Adrenal gland (tissue), 5 donors: ENCODE measurements at regions not wholly inside any gene's neighbourhood (a gene's known extent, or its start where the extent isn't known, plus 50 kb on each side); places are given as distances from the start of the nearest gene placed in this dataset.

ENCODE experiments used
- POLR2A ChIP-seq, 2 donors: fragments of 450-650 bp; IDR thresholded peaks; one replicate each; pipeline ENCODE4 v1.6.1; 2017; ENCODE audit warnings: antibody characterized with exemption in 2 of 2, mild to moderate bottlenecking in 2 of 2, moderate library complexity in 1 of 2
- TF ChIP-seq, protein P1 (sequence below), 6 experiments: fragments of 450-650 bp in 4 of 6; fragments of 200-600 bp in 2 of 6; sonication (generic) in 1 of 6; IDR thresholded peaks; 1 replicate in 5 of 6; 2 replicates in 1 of 6; pipeline versions ENCODE4 v1.5.1 to v1.8.0; 2016 to 2021; ENCODE audit warnings: antibody characterized with exemption in 6 of 6, mild to moderate bottlenecking in 2 of 6, moderate library complexity in 1 of 6
- donor health status: DM: no; HTN: no; CAD: no.

DNA sequence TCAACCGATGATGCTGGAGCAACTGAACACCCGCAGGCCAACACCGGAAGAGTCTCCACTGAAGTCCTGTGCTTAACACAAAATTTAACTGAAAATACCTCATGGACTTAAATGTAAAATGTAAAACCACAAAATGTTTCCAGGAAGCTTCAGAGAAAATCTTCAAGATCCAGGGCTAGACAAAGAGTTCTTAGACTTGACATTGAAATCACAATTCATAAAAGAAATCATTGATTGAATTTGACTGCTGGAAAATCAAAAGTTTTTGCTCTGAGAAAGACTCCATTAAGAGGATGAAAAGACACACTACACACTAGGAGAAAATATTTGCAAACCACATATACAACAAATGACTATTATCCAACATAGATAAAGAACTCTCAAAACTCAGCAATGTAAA, 234.7 kb upstream of the PPP2R2D start:
- TF ChIP-seq, protein P1, sequence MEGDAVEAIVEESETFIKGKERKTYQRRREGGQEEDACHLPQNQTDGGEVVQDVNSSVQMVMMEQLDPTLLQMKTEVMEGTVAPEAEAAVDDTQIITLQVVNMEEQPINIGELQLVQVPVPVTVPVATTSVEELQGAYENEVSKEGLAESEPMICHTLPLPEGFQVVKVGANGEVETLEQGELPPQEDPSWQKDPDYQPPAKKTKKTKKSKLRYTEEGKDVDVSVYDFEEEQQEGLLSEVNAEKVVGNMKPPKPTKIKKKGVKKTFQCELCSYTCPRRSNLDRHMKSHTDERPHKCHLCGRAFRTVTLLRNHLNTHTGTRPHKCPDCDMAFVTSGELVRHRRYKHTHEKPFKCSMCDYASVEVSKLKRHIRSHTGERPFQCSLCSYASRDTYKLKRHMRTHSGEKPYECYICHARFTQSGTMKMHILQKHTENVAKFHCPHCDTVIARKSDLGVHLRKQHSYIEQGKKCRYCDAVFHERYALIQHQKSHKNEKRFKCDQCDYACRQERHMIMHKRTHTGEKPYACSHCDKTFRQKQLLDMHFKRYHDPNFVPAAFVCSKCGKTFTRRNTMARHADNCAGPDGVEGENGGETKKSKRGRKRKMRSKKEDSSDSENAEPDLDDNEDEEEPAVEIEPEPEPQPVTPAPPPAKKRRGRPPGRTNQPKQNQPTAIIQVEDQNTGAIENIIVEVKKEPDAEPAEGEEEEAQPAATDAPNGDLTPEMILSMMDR (IDR thresholded peaks at IDR 0.05), result no peak
- TF ChIP-seq POLR2A (IDR thresholded peaks at IDR 0.05), result no peak
